ACHN (cell line): ENCODE measurements at regions not wholly inside any gene's neighbourhood (a gene's known extent, or its start where the extent isn't known, plus 50 kb on each side); places are given as distances from the start of the nearest gene placed in this dataset.

ENCODE experiments used
- DNase-seq: peaks from one replicate; pipeline ENCODE4 v3.0.0-alpha.2; 2015
- in situ Hi-C: cut with HindIII; loops from 2 replicates; pipeline ENCODE4 v1.10.0; 2017; ENCODE audit warnings: low sequenced_read_pairs, low pct_ligation_motif_present, low pct_unique_long_range_greater_than_20kb

DNA sequence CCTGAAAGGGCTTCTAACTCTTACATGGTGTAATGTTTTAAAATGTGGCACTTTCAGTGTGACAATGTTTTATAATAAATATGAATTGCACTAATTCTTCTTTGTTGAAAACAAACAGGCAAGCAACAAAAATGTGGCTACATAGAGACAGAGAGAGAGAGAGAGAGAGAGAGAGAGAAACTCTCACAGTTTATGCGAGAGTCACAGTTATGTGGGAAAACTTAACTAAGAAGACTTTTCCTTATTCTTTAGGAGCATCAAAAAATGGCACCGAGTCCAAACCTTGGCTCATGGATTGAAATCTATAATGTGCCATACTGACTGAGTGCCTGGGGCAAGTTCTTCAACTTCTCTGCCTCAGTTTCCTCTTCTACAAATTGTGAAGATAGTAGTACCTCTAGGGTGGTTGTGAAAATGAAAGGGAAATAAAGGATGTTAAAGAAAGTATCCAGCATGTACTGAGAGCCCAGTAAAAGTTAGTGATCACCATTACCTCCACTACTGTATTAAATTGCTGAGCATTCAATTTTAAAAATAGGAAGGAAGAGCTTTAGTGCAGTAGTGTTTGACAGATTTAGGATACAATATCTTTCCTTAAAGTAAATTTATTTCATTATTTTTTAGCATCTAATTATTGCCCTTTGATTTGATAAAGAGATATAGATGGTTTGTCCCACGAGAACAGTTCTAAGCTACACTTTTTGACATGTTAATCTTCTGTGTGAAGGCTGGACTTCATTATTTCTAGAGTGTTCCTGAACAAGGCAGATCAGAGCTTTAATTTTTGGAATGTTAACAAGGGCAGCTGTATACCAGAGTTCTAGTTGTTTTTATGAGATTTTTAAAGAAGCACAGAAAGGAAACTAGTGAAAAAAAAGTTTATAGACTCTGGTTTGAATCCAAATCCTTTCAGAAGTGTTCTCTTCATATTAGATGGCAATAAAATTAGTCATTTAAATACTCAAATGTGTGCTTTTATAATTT is 187.5 kb upstream of the ANK2 start:
- no peak for DNase-seq
- in situ Hi-C loops, result no loop called here

DNA sequence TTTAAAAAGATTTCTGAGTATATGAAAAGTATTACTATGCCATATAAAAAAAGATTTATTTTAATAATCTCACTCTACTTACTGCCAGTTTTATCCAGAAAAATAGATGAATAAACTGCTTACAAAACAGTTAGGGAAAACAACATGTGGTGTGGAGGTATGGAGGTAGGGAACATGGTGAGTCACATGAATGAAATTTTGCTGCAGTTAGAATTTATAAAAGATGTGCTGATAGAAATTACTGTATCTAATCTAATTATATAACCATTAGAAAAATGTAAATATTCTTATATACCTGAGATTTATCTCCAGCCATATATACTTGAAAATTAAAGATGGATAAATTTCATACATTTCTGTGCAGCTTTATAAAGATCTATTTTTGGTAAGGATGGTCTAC is 184.0 kb upstream of the ANK2 start:
- in situ Hi-C loops, result no loop called here

DNA sequence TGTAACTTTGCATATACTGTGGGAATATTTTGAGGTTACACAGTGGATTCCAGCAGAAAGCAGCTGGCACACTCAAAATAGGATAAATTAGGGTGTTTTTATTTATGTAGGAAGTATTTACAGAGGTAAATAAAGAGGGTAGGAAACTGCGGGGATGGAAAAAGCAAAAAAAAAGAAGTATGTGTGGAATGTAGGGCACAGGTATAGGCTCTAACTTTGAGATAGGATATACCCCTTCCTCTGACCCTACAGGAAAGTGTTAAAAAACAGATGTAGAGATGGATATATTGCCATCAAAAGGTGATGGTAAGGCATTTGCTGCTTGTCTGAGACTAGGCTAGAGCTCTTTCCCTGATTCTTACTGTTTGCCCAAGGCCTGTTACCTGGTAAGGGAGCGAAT is 173.1 kb upstream of the ANK2 start:
- no peak for DNase-seq
- in situ Hi-C loops, result no loop called here

More for the DNA sequence above, 184.0 kb upstream of the ANK2 start:
- DNase-seq, result peak; percentile 33

DNA sequence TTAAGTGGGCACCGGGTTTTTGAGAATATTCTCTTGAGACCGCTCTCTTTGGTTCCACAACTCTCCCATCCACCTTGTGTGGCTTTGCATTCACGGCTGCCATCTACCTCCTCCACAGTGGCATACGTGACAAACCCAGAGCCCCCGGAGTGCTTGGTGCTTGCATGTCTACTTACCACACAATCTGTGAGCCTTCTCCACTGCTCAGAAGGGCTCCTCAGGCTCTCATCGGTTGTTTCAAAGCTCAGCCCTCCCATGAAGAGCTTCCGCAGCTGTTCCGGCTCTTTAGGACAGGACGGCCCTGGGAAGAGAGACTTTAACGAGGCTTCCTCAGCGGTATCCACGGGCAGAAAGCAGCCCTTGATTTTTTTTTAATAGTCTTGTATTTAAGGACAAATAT is 167.6 kb upstream of the ANK2 start:
- in situ Hi-C loops, result no loop called here
- no peak for DNase-seq

DNA sequence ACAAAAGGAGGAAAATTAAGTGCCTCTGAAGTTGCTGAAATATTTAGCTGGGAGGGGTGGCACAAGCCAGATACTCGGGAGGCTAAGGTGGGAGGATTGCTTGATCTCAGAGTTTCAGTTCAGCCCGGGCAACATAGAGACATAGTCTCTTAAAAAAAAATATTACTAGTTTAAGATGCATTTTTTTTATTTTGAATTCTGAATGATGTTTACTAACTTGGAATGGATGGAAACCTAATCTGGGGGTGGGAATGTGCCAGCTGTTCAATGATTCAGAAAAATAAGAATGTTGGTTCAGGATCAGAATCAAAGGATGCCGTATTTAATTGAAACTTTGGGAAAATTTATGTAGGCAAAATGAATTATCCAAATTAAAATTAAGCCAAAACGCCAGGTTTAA is 167.2 kb upstream of the ANK2 start:
- no peak for DNase-seq
- in situ Hi-C loops, result no loop called here

DNA sequence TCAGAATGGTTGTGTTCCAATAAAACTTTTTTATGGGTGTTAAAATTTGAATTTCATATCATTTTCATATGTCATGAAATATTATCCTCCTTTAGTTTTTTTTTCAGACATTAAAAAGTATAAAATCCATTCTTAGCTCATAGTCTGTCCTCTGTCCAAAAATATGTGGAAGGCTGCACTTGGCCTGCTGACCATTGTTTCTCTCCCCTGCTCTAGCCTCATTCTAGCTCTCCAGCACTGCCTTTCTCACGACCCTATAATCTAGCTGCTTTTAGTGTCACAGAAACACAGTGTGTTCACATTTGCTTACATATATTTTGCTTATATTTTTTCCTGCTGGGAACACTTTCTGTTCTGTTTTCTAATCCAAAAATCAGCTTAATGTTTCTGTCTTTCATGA is 165.0 kb upstream of the ANK2 start:
- in situ Hi-C loops, result no loop called here
- DNase-seq, result no peak

DNA sequence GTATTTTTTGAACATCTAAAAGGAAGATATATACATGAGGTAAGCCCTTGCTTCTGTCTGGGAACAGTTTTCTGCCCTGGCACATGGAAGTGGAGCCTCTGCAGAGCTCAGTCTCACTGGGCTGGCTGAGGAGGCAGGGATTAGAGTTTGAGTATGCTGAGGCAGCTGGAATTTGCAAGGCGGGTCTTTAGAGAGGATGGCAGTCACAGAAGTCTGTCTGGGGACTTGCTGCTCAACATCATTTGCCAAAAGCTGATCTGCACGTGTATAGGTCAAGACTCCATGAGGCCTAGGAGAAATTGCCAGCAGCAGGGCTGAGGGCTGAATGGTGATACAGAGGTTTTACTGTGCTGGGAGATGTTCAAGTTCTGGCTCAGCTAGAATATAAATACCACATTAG is 163.6 kb upstream of the ANK2 start:
- in situ Hi-C loops, result no loop called here

DNA sequence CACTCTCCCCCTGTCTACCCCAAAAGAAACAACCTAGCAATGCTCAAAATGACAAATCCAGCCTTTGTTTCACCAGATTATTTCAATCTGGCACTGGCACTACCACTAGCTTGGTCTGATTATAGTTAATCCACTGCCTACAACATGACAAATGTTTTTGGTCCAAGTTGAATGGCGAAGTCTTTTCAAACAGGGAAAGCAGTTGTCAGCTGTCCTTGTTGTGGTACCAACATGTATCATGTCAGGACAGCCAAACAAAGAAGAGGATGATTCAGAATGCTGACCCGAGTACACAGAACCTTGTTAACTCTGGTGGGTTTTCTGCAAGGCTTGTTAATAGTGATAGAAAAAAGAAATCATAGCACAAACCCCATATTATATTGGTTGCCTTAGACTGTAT is 160.8 kb upstream of the ANK2 start:
- no peak for DNase-seq
- in situ Hi-C loops, result no loop called here

More for the DNA sequence above, 163.6 kb upstream of the ANK2 start:
- no peak for DNase-seq

DNA sequence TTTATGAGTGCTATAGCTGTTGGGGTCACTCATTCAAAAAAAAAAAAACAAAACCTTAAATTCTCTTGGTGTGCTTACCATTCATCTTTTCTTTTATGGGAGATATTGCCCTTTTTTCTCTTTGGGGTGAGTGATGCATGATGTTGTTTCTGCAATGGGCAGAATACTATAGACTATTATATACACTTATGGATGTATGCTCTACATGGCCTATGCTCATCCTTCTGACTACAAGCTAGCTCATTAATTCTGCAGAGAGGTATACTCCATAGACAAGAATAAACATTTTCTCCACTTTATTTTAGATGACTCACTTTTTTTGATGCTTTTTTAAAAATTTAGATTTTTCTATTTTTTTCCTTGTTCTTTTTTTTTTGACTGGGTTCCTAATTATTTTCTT is 160.3 kb upstream of the ANK2 start:
- no peak for DNase-seq

DNA sequence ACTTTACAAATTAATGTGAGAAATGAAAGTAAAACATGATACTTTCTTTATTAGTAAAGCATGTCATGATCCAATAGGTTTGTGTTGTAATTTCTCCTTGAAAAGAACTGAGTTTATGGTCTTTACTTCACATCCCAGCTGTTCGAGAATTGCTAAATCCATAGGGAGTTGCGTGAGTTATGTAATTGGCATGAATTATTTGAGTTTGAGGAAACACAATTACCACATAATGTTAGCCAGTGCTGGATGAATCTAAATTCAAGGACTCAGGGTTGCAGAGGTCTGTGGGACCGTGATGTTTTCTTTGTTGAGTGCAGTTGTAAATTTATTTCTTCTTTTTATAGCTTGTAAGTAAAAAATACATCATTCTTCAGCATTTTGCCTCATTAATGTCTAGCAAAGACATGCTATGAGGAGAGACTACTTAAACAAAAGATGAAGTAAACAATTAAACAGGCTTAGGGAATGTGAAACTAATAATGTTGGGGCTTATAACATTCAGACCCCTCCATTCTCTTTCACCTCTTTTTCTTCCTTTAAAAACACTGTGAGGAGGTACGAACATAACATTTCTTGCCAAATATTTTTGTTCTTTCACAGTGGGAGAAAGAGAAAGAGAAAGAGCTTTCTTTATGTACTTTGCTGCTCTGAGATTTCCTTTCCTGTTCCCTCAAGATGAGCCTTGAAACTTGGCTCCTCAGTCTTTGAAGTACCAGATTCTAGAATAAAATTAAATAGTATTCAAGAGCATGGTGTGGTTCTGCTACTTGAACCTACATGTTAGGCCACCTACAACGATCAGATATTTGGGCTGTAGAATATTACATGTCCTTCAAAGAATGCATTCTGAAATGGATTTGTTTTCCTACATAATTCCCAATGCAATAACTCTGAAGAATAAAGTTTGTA is 159.6 kb upstream of the ANK2 start:
- DNase-seq, result peak; percentile 16
- in situ Hi-C loops, result no loop called here

More for the DNA sequence above, 160.3 kb upstream of the ANK2 start:
- in situ Hi-C loops, result no loop called here

DNA sequence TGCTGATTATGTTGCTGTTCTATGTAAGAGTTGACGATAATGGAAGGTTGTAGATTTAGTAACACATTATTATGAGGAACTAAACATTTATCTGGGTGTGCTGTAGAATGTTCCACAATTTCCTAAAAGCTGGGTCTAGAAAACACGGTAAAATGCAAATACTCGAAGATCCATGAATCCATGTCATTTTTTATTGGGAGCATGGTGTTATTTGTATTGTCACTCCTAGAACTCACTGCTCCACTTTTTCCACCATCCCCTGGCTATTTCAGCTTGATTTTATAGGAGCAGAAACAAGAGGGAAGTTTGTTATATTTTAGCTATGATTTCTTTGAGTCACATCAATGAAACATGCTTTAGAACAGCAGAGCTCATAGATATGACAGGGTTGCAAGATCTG is 155.0 kb upstream of the ANK2 start:
- in situ Hi-C loops, result no loop called here
- no peak for DNase-seq

DNA sequence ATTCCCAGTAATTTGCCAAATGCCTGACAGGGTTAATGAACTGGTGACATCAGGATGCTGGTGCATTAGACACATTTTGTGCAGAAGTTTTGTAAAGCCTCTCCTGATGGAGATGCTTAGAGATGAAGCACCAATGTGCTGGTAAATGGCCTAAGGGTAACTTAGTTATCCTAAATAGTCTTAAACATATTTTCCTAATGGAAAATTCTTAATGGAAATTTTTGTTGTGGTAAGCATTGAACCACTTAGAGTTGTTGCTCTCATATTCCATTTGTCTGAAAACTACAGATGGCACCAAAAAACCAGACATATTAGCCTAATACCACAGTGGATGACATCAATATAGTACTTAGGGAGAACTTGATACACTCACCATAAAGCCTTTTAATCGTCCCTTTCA is 154.5 kb upstream of the ANK2 start:
- in situ Hi-C loops, result no loop called here
- DNase-seq, result no peak

DNA sequence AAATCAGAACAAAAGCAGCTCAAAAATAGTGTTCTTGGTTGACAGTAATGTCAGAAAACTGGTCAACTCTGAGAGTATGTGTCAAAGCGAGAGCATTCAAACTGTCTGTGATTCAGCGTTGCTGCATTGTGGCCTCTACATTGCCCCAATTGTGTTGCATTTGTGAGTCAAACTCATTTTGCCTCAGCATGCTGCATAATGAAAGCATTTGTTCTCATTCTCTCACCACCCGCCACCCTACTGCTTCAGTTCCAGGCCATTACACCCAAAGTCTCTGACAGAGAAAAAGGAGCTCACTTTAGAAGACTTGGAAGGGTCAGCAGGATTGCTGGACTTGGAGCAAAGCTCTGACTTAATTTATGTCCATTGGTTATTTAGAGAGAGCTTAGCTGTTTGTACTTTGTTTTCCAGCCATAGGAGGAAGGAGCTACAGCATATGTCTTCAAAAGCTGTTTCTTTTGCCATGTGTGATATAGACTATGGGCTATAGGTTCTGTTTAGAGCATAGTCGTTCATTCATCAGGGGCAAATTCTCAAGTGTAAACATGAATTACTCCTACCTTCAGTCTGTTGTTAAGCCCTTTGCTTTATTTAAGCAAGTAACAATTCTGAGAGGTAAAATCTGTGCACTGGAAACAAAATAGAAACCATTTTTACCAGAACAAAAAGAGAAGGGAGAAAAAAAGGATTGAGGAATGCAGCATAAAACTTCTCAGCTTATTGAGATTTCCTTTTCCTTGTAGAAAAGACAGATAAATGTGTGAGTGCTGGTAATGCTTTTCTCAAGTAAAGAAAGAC is 153.4 kb upstream of the ANK2 start:
- in situ Hi-C loops, result no loop called here
- DNase-seq, result peak; percentile 18

DNA sequence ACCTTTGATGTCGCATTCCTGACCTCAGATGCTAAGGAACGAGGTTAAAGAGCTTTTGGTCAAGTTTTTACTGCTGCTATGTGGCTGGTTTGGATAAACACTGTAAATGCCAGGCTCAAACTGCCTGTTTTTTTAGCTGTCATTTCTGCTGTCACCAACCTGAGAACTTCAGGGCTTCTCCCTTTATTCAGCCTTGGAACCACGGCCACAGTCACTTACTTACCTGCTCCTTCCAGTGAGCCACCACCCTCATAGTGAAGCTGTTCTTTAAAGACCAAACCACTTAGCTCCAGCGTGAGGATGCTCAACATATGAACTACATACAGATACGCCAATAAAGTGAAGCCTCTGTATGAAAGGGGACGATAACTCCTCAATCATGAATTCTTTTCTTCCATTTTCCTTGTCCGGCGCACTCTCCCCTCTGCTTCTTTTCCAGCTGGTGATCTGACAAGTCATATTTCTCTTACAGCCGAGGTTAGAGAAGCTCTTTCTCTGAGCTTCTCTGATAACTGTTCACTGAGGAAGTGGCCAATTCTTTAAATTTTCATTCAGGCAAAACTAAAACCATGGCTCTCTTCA is 152.8 kb upstream of the ANK2 start:
- in situ Hi-C loops, result no loop called here
- no peak for DNase-seq

DNA sequence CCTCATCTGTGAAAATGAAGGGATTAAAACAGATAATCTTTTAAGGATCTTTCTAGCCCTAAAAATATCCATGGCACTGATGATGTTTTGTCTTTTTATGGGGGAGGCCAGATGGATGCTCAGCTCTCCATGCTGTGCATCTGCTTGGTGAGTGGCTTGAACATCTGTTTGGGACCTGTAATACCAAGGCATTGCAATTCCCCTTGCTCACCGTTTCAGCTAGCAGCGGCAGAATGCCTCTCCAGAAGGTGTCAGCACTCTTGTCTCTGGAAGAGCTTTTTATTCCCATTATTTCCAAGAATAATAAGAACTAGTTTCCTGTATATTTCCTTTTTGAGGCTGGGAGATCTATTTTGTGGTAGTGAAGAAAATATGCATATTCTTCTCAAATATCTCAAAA is 151.9 kb upstream of the ANK2 start:
- DNase-seq, result no peak
- in situ Hi-C loops, result no loop called here

DNA sequence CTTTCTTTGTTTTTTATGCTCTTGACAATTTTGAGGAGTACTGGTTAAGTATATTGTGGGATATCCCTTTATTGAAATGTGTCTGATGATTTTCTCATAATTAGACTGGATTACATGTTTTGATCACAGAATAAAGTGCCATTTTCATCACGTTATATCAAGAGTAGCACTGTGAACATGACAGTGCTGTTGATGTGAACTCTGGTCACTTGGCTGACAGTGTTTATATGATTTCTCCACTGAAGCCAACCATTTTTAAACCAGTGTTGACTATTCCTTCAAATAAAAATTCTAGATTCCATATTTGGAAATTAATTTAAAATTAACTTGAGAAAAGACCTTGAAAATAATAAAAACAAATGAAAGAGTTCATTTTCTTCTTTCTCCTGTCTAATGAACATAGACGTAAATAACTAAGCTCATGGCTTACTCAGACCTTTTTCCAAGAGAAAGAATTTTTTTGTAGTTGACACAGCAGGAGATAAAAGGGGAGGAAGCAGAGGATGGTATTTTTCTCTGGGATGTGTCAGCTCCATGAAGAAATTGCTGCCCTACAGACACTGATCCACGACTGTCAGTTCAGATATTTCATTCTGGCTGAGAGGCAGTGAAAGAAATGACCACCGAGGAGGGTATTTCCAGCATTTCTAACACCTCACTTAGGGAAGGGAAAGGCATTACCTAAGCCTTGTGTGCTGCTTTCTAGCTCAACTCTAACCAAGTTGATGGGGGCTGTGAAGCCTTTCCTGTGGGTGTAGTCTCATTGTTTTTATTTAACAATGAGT is 150.9 kb upstream of the ANK2 start:
- in situ Hi-C loops, result no loop called here
- peak; percentile 9 for DNase-seq

DNA sequence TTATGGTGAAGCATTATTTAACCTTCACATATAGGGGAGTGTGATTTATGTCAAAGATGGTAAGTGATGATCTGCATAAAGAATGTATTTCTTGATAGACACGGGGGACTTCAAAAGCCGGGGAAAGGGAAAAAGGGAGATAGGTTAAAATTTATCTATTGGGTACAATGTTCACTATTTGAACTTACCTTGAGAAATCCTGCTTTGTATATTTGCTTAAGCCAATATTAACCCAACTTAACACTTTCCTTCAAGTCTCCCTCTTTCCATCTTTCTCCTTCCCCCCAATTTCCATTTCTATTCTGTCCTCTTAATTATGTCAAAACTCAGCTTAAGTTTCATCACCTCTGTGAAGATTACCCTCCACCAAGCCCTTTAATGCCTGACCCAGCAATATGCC is 149.0 kb upstream of the ANK2 start:
- in situ Hi-C loops, result no loop called here
- DNase-seq, result no peak

DNA sequence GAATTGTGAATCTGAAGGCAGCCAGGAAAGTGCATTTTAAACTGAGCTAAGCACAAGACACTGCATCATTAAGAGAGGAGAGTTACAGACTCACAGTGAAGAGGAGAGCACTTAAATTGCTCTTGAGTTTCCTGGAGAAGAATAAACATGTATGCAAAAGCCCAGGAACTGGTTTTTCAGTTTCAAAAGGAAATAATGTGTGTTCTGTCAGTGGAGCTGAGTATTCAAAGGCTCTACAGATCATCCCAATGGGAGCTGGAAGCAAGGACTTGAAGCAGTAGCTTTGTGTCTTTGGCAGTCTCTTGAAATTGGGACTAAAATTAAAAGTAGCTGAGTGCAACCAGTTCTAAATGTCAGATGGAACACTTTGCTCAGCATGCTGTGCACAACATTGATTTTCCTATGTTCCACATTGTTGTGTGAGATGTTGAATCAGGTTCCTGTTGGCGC is 147.5 kb upstream of the ANK2 start:
- in situ Hi-C loops, result no loop called here
- no peak for DNase-seq
